AML-193 (cell line): ENCODE measurements at regions not wholly inside any gene's neighbourhood (a gene's known extent, or its start where the extent isn't known, plus 50 kb on each side); places are given as distances from the start of the nearest gene placed in this dataset.
A peak's percentile ranks its signal among the peaks of the same experiment; 100 is the strongest.

Experiments used
- DNase-seq, 2 experiments: peaks; one replicate each; lab custom pipeline; 2025; lab: John Stamatoyannopoulos, UW

DNA sequence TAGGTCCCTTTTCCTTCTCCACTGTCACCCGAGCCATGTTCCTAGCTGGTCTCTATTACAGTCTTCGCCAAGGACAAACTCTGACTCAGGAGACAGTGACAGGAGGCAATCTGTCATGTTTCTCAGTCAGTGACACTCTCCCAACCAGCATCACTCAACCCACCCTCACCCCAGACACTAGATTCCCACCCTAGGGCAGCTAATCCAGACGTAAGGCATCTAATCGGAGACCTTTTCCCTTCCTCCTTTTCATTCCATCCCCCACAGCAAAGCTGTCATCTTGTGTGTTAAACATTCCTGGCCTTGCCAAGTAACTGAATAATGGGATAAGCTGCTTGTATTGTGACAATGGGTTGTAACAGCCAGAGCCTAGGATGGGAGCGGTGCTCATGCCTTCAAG lies 95.2 kb downstream of the SNX18 start:
- no peak for DNase-seq

DNA sequence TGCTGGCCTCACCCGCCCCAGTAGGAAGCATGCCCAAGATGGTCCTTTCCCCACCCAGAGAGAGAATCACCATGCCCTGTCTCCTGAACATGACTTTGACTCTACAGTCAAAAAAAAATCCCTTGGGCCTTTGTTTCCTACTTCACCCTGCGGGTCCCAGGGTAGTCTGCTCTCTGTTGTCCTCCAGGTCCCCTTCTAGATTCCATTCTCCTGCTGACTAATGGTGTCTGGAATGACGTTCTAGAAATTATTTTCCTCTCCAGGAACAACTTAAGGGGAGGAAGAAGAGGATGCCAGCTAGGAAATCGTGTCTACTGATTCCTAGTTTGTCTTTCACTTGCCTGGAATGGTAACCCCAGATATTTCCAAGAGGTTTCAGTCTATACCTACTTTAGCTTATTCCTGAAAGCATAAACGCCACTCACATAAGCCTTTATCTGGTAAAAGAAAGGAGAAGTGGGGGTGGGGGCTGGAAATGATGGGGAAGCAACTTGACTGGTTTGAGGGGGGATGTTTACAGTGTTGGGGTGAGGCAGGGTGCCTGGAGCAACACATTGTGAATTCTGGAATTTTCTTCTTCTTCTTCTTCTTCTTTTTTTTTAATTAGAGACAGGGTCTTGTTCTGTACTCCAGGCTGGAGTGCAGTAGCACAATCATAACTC lies 93.9 kb downstream of the SNX18 start:
- DNase-seq = no peak

DNA sequence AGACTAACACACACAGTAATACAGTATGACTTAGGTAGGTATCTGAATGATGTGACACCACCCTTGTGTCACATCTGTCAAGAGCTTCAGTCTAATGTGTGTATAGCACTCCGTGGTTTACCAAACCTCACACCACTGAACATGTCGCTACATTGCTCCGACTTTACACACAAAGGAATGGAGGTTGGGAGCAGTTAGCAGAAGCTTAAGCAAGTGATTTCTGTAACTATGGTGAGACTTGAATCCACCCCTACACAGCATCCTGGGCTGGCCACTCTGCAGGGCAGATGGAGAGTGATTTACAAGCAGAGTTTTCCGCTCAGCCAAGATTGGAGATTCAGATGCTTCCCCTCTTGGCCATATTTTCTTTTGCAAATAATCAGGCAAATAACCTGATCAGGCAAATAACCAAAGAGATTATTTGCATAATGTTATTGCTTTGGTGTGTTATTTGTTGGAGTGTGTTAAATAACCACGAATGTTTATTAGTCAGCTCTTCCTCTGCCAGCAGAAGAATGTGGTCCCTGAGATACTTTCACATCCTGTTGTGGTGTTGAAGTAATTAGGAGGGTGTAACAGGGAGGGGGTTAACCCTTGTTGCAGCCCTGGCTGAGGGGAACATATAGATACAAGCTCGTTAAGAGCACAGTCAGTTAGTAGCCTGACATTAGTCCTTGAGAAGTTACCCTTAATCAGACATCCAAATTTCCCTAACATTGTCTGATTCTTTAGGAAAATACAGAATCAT lies 92.8 kb downstream of the SNX18 start:
- peak; percentile 25 to 42 for DNase-seq

DNA sequence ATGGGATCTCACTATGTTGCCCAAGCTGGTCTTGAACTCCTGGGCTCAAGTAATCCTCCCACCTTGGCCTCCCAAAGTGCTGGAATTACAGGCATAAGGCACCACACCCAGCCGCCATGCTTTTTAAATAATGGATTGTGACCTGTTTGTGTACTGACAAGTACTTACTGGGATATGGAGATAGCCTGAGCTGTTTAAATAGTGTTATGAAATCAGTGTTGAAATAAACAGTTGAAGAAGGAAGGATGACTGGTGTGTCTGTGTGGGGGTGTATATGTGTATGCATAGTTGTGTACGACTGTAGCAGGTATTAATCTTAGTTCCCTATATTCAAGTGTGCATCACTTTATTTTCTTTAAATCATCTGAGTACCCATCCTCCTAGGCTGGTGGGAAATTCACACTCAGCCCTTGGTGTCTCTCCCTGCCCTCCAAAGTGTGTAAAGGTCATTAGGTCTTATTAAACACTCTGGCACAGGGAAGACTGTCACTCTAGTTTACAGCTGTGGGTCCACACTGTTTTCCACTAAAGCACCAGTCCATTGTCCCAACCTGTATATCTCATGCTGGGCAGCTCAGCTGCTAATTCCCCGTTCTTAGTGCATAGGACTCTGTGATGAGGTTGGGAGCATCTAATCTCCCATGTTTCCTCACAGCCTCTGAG lies 91.0 kb downstream of the SNX18 start:
- peak; percentile 75 to 89 for DNase-seq

DNA sequence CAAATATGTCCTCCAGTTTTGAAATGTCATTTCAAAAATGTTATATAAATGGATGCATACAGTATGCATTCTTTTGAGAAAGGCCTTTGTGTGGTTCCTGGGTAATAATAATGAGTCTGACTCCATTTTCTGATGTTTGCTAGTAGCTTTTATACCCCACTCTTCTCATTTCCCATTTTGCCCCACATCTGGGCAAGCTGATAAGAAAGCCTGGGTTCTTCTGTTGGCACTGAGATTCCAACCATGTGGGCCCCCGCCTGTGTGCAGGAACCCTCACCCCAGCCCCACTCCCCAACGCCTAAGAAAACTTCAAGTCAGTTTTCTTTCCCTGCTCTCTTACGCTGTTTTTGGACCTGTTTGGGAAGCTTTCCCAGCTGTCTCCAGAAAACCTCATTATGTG lies 89.4 kb downstream of the SNX18 start:
- DNase-seq = no peak

DNA sequence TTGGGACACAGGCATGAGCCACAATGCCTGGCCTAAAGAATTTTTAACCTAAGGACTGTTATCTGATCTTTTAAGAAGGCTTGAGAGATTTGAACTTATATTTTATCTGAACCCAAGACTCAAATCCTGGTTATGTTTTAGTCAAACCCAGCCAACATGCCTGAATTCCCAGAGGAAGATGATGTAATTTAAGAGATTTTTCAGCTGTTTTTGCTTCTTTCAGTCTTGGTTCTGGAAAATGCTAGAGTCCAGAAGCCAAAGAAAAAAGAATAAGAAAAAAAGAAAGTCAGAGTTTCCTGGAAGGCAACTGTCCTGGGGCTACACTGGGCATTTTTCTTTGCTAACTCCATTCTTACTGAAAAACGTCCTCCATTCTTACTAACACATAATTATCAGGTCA lies 85.8 kb downstream of the SNX18 start:
- no peak for DNase-seq

DNA sequence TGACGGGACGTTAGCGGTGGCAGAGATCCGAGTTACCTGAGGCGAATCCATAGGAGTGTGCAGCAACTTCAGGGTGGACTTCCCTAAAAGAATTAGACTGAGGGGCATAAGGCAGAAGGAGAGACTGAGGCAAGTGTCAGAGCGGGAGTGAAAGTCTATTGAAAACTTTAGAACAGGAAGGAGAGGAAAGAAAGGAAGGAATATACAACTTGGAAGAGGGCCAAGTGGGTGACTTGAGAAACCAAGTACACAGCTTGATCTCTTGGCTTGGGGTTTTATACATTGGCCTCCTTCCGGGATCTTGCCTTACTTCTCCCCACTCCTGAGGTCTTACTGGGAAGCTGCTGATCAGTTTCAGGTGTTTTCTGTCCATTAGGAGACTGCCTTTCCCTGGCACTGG lies 84.9 kb downstream of the SNX18 start:
- DNase-seq = no peak

DNA sequence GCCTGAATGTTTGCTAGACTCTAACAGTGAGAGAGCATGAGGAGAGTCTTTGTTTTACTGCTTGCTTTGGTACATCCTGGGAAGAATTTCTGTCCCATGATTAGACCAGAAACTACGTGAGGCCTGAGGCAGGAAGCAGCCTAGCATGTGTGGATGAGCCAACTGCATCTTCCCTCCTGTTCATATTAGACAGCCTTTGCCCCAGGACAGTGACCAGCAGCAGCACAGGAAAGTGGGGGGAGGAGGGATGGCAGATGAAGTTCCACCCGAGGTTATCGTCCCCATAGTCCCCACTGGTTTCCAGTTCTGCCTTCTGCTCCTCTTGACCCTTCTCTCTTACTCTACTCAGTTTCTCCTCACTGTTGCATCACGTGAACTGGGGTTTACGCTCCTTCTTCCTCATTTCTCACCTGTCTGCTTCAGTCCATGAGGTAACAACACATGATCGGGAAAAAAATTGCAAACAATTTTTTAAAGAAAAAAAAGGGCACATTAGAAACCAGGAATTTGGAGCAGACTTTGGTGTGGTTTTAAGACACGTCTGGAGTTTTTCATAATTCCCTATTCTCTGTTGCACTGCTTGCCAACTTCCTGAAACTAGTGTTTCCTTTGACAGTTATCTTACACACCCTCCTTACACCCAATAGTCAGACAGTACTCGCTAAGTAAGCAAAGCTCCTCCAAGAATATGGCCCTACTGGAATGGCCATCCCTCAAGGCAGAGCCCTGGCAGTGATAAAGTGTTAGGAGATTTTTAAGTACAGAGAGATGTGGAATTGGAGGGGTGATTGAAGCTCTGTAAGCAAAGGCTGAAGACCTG lies 84.1 kb downstream of the SNX18 start:
- DNase-seq = peak in 1 of 2 experiments; percentile 35
